ENCODE measurements at regions not wholly inside any gene's neighbourhood (a gene's known extent, or its start where the extent isn't known, plus 50 kb on each side); places are given as distances from the start of the nearest gene placed in this dataset.
"Not testable (repeated sequence)": the region's sequence is repeated elsewhere in the genome, so short reads cannot be mapped to it uniquely, and the experiment has no call there.

DNA sequence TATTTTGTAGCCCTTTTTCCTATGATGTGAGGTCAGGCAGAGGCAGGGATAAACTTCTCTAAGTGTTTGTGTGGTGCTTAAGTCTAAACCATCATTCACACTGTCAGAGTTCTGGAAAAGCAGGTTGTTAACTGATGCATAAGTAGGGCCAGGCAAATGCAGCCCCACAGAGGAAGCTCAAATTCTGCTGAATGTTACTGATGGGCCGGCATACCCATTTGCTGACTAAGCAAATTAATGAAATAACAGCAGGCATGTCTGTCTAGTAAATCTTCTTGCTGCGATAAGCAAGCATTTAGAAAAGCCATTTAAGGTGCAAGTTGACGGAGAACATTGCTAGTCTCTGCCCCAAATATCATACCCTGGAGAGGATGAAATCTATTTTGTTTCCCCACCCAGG, 523.2 kb upstream of the CCDC196 start:
- Mint-ChIP-seq H3K27ac (no peak overlapping the region), H3K36me3 (ENCODE audit: low read depth) (no peaks in the 10 kb centered on the region), H3K4me1 (ENCODE audit: low read depth) (peaks cover 35% of the 10 kb centered on the region), H3K4me3 (no peak overlapping the region), H3K27me3 (ENCODE audit: low read depth) (peaks cover 62% of the 10 kb centered on the region), H3K9me3 (no peaks in the 10 kb centered on the region)

DNA sequence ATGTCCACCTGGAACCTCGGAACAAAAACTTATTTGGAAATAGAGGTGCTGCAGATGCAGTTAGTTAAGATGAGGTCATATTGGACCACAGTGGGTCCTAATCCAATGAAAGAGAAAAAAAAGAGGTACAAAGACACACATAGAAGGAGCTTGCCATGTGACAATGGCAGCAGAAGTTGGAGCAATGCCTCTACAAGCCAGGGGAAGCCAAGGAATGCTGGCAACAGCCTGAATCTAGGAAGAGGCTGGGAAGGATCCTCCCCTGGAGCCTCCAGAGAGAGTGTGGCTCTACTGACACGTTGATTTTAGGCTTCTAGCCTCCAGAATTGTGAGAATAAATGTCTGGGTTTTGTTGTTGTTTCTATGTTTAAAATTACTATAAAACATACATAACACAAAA, 521.8 kb upstream of the CCDC196 start:
- peaks cover 71% of the 10 kb centered on the region for H3K27me3 Mint-ChIP-seq (ENCODE audit: low read depth)
- H3K4me1 Mint-ChIP-seq (ENCODE audit: low read depth), result peaks cover 27% of the 10 kb centered on the region
- no peak overlapping the region for H3K27ac Mint-ChIP-seq
- no peaks in the 10 kb centered on the region for H3K9me3 Mint-ChIP-seq
- H3K36me3 Mint-ChIP-seq (ENCODE audit: low read depth), result no peaks in the 10 kb centered on the region
- no peak overlapping the region for H3K4me3 Mint-ChIP-seq

DNA sequence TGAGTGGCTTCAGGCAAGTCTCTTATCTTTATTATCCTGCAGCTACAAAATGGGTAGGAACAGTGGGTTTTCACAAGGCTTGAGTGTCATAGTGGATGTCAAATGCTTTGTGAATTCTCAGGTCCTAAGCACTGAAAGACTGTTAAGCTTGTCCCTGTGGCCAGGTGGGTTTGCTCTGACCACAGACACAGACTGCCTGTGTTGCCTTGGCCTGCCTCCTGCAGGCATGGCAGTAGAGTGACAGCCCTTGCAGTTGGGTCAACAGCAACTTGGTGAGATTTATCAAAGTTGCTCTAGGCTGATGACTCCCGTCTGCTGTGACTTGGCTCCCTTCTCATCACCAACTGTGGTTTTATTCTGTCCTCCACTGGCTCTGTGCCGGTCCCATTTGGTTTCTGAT, 520.0 kb upstream of the CCDC196 start:
- Mint-ChIP-seq H3K27me3 (ENCODE audit: low read depth) (peaks cover 72% of the 10 kb centered on the region), H3K4me1 (ENCODE audit: low read depth) (peaks cover 12% of the 10 kb centered on the region), H3K4me3 (no peak overlapping the region), H3K9me3 (no peaks in the 10 kb centered on the region), H3K27ac (no peak overlapping the region), H3K36me3 (ENCODE audit: low read depth) (no peaks in the 10 kb centered on the region)

DNA sequence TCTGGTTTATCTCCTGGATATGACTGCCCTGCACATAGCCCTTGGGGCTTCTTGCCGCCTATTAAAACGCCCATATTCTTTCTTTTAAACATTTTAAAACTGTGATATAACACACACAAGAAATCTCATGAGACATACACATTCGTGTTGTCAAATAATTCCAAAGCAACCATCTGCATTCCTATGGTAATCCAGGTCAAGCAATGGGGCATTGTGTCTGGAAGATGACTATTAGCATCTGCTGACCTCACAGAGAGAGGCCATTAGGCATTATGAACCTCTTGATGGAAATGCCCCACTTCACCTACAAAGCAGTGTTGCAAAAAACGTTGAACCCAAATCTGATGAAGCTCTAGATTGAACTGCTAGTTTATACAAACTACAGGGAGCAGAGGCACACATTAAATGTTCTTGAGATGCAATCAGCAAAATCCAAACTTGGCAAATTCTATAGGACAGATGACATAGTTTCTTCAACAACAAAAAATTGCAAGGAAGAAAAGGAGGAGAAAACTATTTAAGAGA, 513.8 kb upstream of the CCDC196 start:
- H3K4me1 Mint-ChIP-seq (ENCODE audit: low read depth), result no peaks in the 10 kb centered on the region
- peaks cover 50% of the 10 kb centered on the region for H3K27me3 Mint-ChIP-seq (ENCODE audit: low read depth)
- no peaks in the 10 kb centered on the region for H3K36me3 Mint-ChIP-seq (ENCODE audit: low read depth)
- H3K9me3 Mint-ChIP-seq, result no peaks in the 10 kb centered on the region
- no peak overlapping the region for H3K4me3 Mint-ChIP-seq
- H3K27ac Mint-ChIP-seq, result no peak overlapping the region

DNA sequence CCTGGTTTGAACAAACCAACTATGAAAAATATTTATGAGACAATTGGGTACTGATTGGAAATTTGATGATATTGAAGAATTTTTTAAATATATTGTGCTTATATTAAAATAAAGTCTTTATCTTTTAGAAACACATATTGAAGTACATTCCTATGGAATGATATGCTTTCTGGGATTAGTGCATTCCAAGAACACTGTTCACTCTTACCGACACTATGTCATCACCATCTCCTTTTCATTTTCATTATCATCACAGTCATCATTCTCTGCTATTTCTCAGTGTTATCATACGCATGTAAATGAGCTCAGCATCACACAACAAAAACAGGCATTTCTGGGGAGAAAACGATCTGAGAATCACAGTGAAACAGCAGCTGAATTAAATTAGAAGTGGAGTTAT, 513.3 kb upstream of the CCDC196 start:
- H3K27ac Mint-ChIP-seq, result no peak overlapping the region
- no peaks in the 10 kb centered on the region for H3K9me3 Mint-ChIP-seq
- no peaks in the 10 kb centered on the region for H3K4me1 Mint-ChIP-seq (ENCODE audit: low read depth)
- H3K4me3 Mint-ChIP-seq, result no peak overlapping the region
- no peaks in the 10 kb centered on the region for H3K36me3 Mint-ChIP-seq (ENCODE audit: low read depth)
- H3K27me3 Mint-ChIP-seq (ENCODE audit: low read depth), result peaks cover 47% of the 10 kb centered on the region

DNA sequence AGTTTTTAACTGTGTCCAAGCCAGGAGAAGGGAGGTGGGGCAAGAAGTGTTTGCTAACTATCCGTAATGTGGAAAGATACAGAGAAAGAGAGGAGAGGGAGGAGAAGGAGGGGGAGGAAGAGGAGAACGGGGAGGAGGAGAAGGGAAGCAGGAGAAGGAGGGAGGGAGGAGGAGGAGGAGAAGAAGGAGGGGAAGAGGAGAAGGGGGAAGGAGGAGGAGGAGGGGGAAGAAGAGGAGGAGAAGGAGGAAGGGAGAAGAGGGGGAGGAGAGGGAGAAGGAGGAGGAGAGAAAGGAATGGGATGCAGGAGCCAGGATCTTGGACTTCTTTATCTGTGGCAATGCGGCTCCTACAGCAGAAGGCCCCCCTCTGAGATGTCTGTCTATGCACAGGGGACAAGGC, 510.3 kb upstream of the CCDC196 start:
- Mint-ChIP-seq H3K27me3 (ENCODE audit: low read depth) (peaks cover 38% of the 10 kb centered on the region), H3K9me3 (peaks cover 17% of the 10 kb centered on the region), H3K36me3 (ENCODE audit: low read depth) (no peaks in the 10 kb centered on the region), H3K4me3 (no peak overlapping the region), H3K4me1 (ENCODE audit: low read depth) (no peaks in the 10 kb centered on the region), H3K27ac (no peak overlapping the region)

DNA sequence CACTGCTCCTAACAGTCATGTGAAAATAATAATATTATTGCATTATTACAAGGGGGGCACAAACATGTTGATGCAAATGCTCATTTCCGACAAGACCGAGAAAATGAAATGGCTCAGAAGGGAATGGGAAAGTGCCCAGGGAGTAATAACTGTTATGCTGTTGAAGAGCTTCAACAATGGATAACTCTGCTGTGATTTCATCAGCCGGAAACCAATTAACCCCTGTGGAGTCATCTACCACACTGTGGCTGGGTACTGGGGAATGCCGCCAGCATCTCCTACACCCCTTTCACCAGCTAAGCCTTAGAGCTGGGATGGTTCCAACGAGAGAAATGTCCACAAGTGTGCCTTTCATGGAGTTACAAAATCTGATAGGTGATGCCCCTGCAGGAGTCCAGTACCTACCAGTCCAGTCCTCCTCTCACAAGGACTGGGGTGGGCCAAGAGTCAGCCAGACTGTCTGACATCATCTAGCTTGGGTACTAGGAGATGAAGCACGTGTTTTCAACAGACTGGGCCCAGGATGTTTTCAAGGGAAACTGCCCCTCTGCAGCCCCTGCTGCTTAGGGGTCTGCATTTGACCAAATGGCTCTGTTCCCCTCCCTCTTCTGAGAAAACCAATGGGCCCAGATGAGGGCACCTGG, 509.3 kb upstream of the CCDC196 start:
- Mint-ChIP-seq H3K4me3 (no peak overlapping the region), H3K27me3 (ENCODE audit: low read depth) (peaks cover 34% of the 10 kb centered on the region), H3K27ac (no peak overlapping the region), H3K9me3 (peaks cover 17% of the 10 kb centered on the region), H3K4me1 (ENCODE audit: low read depth) (no peaks in the 10 kb centered on the region), H3K36me3 (ENCODE audit: low read depth) (no peaks in the 10 kb centered on the region)

DNA sequence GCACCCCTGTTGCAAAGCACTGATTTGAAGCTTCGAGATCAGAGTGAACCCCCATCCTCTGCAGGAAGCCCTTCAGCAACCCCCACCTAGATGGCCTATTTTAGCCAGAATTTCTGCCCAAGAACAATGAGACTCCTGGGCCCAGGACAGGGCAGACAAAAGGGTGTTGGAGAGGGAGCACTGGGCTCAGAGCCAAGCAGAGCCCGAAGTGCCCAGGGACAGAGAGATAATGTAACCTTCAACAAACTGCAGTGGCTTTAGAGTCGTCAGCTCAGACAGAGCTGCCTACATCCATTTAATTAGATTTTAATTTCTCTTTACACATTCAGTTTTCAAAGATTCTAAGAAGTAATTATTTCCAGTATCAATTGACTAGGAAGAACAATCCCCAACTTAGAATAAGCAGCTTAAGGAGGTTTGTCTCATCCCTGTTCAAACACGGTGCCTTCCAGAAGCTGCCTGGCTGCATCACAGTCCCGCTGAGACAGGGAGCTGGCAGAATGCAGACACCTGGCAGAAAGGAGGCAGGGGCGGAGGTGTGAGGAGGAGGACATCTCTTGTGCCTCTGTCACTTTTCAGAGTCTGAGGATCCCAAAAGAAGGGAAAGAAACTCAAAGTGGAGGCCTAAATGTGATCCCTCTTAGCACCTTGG, 504.9 kb upstream of the CCDC196 start:
- H3K36me3 Mint-ChIP-seq (ENCODE audit: low read depth), result no peaks in the 10 kb centered on the region
- peaks cover 25% of the 10 kb centered on the region for H3K27me3 Mint-ChIP-seq (ENCODE audit: low read depth)
- H3K4me1 Mint-ChIP-seq (ENCODE audit: low read depth), result peaks cover 2% of the 10 kb centered on the region
- H3K9me3 Mint-ChIP-seq, result peaks cover 17% of the 10 kb centered on the region
- no peak overlapping the region for H3K4me3 Mint-ChIP-seq
- H3K27ac Mint-ChIP-seq, result no peak overlapping the region

DNA sequence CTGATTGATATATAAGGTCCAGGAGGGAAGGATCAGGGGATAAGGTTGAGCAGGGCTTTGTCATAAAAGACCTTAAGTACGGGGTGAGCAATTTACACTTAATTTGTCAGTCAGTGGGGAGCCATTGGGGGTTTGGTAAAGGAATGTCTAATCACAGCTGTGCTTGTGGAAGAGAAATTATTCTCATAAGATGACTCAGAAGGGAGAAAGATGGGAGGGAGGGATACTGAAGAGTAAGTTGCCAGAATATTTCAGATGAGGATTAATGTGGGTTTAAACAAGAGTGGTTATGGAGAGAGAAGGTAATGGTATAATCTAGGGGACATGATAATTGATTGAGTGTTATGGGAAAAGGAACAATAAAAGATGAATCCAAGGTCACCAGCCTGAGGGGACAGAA, 500.1 kb upstream of the CCDC196 start:
- Mint-ChIP-seq H3K4me3 (no peak overlapping the region), H3K4me1 (ENCODE audit: low read depth) (peaks cover 8% of the 10 kb centered on the region), H3K36me3 (ENCODE audit: low read depth) (peaks cover under 1% of the 10 kb centered on the region)

DNA sequence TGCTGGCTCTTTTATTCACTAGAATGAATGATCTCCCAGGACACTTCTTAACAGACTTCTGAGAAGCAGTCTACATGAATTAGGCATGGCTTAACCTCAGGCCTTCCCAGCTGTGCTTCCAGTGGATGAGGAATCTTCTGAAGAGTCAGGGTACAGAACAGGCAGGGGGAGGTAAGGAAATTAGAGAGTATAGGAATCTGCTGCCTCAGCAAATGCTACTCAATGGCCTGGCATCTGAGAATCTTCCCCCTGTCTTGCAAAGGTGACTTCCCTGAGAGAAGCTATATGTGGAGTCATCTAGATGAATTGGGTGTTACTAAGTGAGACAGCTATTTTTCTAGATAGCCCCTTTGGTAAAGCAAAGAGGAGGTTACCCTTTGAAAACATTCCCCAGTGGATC, 496.2 kb upstream of the CCDC196 start:
- Mint-ChIP-seq H3K27me3 (ENCODE audit: low read depth) (peaks cover 18% of the 10 kb centered on the region), H3K4me1 (ENCODE audit: low read depth) (peaks cover 30% of the 10 kb centered on the region), H3K9me3 (peaks cover 22% of the 10 kb centered on the region), H3K27ac (no peak overlapping the region), H3K36me3 (ENCODE audit: low read depth) (peaks cover 14% of the 10 kb centered on the region), H3K4me3 (no peak overlapping the region)

More for the DNA sequence above, 500.1 kb upstream of the CCDC196 start:
- peaks cover 4% of the 10 kb centered on the region for H3K9me3 Mint-ChIP-seq
- H3K27me3 Mint-ChIP-seq (ENCODE audit: low read depth), result peaks cover 23% of the 10 kb centered on the region
- H3K27ac Mint-ChIP-seq, result no peak overlapping the region

DNA sequence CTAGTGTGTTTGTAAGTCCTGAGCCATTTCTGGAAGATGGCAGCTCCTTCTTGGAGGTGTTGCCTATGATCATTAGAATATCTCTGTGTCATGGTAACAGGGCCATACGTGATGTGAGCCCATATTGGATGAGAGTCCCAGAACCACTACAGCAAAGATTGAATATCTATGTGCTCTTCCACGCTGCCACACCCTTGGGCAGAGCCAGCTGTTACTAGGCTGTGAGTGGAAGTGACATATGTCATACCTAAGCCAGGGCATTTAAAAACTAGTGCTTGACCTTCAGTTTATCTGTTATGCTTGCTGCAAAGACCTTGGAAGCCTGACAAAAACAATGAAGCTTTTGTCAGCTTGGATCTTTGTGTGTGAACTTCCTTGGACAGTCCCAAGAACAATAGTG, 495.1 kb upstream of the CCDC196 start:
- Mint-ChIP-seq H3K27ac (peak overlapping the region; percentile 46), H3K4me1 (ENCODE audit: low read depth) (peaks cover 29% of the 10 kb centered on the region), H3K4me3 (no peak overlapping the region), H3K9me3 (peaks cover 22% of the 10 kb centered on the region), H3K27me3 (ENCODE audit: low read depth) (peaks cover 14% of the 10 kb centered on the region), H3K36me3 (ENCODE audit: low read depth) (peaks cover 18% of the 10 kb centered on the region)

DNA sequence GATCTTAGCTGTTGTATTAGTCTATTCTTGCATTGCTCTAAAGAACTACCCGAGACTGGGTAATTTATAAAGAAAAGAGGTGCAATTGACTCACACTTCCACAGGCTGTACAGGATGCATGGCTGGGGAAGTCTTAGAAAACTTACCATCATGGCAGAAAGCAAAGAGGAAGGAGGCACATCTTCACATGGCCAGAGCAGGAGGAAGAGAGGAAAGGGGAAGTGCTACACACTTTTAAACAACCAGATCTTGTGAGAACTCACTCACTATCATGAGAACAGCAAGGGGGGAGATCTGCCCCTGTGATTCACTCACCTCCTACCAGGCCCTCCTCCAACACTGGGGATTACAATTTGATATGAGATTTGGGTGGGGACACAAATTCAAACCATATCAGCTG, 494.2 kb upstream of the CCDC196 start:
- not testable (repeated sequence) for H3K27ac Mint-ChIP-seq; H3K4me3 Mint-ChIP-seq; H3K27me3 Mint-ChIP-seq (ENCODE audit: low read depth)
- H3K4me1 Mint-ChIP-seq (ENCODE audit: low read depth), result peaks cover 25% of the 10 kb centered on the region
- H3K9me3 Mint-ChIP-seq, result peaks cover 22% of the 10 kb centered on the region
- peaks cover 18% of the 10 kb centered on the region for H3K36me3 Mint-ChIP-seq (ENCODE audit: low read depth)

DNA sequence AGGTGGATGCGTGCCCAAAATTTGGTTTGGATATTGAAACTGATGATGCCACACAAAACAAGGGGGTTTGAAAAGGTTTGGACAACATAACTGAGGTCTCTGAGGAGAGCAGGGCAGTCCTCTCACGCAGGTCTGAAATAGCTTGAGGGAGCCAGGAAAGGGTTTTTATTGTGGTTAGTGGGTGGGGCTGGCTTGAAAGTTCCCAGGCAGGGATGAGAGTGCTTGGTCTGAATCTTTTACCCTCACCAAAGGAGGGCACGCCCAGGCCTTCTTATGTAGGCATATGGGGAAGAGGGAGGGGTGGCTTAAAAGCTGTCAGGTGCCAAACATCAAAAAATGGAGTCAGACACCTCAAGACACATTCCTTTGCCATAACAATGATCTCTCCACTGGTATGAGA, 493.1 kb upstream of the CCDC196 start:
- Mint-ChIP-seq H3K27me3 (ENCODE audit: low read depth) (peaks cover 7% of the 10 kb centered on the region), H3K4me3 (no peak overlapping the region), H3K4me1 (ENCODE audit: low read depth) (peaks cover 25% of the 10 kb centered on the region), H3K9me3 (peaks cover 26% of the 10 kb centered on the region), H3K27ac (no peak overlapping the region), H3K36me3 (ENCODE audit: low read depth) (peaks cover 18% of the 10 kb centered on the region)

DNA sequence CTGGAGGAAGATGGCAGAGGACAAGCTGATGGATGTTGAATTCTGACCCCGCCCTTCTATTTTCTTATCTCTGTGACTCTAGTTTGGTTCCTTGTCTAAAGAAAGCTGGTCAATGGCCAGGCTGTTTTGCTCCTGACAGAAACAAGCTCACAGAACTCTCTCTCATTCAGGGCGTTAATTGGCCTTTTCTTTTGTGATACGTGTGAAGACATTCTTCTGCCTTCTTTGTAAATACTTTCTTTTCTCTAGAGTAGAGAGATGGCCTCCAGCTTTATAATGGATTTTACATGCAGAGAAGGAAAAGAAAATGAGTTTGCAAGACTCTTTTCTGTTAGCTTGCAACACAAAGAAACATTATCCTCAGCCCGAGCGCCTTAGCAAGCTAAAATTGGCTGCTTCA, 492.2 kb upstream of the CCDC196 start:
- Mint-ChIP-seq H3K27me3 (ENCODE audit: low read depth) (peaks cover 7% of the 10 kb centered on the region), H3K9me3 (peaks cover 35% of the 10 kb centered on the region), H3K4me3 (no peak overlapping the region), H3K27ac (no peak overlapping the region), H3K4me1 (ENCODE audit: low read depth) (peaks cover 25% of the 10 kb centered on the region), H3K36me3 (ENCODE audit: low read depth) (peaks cover 18% of the 10 kb centered on the region)

DNA sequence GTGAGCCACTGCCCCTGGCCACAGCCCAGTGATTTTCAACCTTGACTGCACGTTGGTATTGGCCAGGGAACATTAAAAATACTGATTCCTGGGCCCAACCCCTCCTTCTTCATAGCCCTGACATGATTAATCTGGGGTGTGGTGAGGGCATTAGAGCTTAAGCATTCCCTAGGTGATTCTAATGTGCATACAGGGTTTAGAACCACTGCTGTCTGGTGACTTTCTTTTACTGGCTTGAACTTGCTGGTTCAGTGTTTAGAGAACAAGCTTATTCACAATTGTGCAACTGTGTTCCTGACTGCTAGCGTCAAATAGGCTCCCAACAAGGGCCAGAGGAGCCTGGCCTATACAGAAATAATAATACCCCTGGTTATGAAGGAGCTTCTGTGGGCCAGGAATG, 488.8 kb upstream of the CCDC196 start:
- peaks cover 10% of the 10 kb centered on the region for H3K36me3 Mint-ChIP-seq (ENCODE audit: low read depth)

More for the DNA sequence above, 488.8 kb upstream of the CCDC196 start:
- no peak overlapping the region for H3K4me3 Mint-ChIP-seq
- peaks cover 19% of the 10 kb centered on the region for H3K27me3 Mint-ChIP-seq (ENCODE audit: low read depth)
- no peak overlapping the region for H3K27ac Mint-ChIP-seq
- H3K9me3 Mint-ChIP-seq, result peaks cover 40% of the 10 kb centered on the region
- peaks cover 12% of the 10 kb centered on the region for H3K4me1 Mint-ChIP-seq (ENCODE audit: low read depth)

Data from T-helper 1 cell treated with Interleukin-12 subunit alpha and Interleukin-12 subunit beta and Interleukin-4 antibody, amounts not matched to agents 30 μg/mL and 1 μg/mL, for 36 hours (primary cell).